Stimulated activated CD4-positive, alpha-beta T cell treated with anti-CD3 and anti-CD28 coated beads, Interleukin-1b, Interleukin-23, amount 100 ng/mL, for 4 hours (primary cell): ENCODE measurements at regions not wholly inside any gene's neighbourhood (a gene's known extent, or its start where the extent isn't known, plus 50 kb on each side); places are given as distances from the start of the nearest gene placed in this dataset.

Experiments
- DNase-seq, 2 donors: peaks; one replicate each; pipeline ENCODE4 v3.0.0-alpha.2; 2020; ENCODE audit warnings: low read depth in 2 of 2

- DNase-seq: no peak
Observed at GRCh38 chr1:98210064-98210463, 289.2 kb upstream of the DPYD start.

GRCh38 chr1:98205291-98206017, 284.6 kb upstream of the DPYD start:
- no peak for DNase-seq

- no peak for DNase-seq
Observed at GRCh38 chr1:98203466-98203865, 282.6 kb upstream of the DPYD start.

GRCh38 chr1:98201666-98202081, 280.8 kb upstream of the DPYD start:
- DNase-seq: no peak

- no peak for DNase-seq
Observed at GRCh38 chr1:98197356-98197755, 276.5 kb upstream of the DPYD start.

- DNase-seq: no peak
Observed at GRCh38 chr1:98196012-98196411, 275.2 kb upstream of the DPYD start.

- DNase-seq: no peak
Observed at GRCh38 chr1:98188774-98189173, 267.9 kb upstream of the DPYD start.

DNA sequence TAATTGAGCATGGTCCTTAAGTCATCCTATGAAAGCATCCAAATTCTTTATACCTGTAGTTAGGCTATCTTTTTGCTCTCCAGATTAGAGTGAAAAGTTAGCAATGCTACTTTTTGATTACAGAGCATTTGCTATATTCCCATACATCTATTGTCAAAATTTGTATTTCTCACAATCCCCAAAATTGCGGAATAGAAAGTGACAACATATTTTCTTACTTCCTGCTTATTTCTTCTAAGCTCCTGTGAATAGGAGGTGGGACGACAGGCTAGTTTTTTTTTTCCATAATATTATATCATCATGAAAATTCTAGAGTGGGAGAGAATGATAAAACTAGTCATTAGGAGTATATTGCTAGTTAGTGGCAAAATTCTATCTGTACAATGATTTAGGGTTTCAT, 264.0 kb upstream of the DPYD start:
- DNase-seq: no peak

DNA sequence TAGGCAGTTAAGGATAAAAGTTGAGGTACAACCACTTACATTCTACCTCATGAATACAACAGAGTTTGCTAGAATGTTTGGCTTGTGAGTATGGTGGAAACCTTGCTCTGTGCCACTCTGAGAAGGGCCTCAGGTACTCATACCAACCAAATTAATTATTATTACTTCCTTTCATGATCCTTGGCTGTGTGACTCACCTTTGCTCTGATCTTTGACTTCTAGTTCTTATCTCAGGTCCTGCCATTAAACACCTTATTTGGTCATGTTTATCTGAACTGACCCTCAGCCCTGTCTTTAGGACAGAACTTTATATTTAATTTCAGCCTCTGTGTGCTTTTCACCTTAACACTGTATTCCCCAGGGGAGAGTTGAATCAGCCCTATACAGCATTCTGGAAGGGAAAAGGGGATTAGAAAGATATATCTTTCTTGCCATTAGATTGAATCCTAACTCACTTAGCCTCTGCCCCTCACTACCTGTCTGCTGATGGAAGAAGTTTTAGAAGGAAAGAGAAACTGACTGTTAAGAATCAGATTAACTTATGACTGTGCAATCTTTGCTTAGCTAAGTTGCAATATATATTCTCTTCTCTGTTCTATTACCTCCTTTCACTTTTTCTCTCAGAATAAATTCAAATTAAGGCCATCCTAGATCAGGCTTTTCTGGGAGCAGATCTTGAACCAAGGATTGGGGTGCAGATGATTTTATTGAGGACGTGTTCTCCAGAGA, 260.4 kb upstream of the DPYD start:
- DNase-seq: no peak

DNA sequence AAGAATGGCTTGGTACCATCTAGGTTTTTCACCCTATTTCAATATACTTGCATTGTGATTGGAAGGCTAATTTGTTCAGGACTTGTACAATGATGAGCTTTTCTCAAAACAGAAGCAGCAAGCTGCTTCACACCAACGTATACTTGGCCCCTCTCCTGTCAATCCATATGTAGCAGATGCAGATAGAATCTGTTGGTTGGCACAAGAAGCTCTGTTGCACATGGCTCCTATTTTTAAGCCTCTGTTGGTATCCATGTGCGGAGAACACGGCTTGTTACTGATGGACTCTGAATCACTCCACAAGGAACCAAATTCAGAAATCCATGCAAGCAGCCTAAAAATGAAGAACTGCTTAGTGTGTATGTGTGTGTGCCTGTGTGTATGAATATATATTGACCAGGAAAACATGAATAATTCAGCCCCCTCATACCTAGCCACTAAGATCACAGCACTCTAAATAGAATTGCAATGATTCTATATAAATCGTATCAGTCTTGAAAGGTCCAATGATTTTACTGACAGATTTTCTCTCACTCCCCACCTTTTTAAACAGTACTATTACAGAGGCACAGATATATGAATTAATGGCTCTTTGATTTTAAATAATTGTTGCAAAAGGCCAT, 258.4 kb upstream of the DPYD start:
- DNase-seq: no peak

- no peak for DNase-seq
Observed at GRCh38 chr1:98177751-98178150, 256.9 kb upstream of the DPYD start.

DNA sequence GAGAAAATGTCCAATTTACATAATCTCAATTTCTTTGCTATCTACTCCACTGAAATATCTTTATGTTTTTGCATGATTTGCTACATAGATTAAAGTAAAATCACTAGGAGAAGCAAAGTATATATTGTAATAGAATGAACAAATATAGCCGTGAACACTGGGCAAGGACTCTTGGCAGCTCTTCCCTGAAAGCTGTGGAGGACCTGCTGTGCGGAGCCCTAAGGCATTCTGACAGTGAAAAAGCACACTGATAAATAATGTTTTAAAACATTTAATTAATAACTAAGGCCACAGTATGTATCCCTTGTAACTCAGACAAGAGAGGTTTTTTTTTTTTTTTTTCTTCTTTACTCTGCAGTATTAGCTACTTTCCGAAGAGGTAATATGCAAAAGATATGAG, 256.1 kb upstream of the DPYD start:
- DNase-seq: no peak

- DNase-seq: no peak
Observed at GRCh38 chr1:98176414-98176813, 255.6 kb upstream of the DPYD start.

GRCh38 chr1:98172578-98172977, 251.7 kb upstream of the DPYD start:
- DNase-seq: no peak

DNA sequence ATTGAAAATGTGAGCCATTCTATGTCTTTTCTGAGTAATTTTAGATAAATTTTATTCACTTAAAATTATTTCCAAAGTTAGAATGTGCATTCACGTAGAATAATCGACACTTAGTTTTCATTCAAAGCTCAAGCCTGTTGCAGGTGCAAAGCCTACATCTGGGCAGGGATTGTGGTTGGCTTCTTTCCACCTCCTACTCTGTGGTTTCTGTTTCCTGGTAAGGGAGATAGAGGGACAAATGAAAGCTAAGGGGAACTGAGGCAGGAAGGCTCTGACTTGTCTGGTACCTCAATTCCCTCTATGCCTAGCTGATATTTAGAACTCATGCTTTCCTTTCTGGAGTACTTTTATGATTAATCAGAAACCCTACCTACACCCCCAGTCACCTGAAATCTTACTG, 251.2 kb upstream of the DPYD start:
- DNase-seq: no peak

DNA sequence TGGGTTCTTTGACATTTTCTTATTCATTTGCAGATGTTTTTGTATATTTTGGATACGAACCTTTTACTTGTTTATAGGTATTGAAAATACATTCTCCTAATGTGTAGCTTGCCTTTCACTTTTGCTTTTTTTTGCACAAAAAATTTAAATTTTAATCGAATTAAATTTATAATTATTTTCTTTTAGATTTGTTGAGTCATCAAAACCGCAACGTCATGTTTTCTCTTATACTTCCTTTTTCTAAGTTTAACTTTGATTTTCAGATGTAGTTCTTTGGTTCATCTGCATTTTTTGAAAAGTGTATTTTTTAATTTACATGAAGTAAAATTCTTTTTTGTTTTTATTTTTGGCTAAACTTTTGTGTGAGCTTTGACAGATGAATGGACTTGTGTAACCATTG, 243.7 kb upstream of the DPYD start:
- DNase-seq: no peak

- DNase-seq: no peak
Observed at GRCh38 chr1:98157524-98158313, 236.9 kb upstream of the DPYD start.

DNA sequence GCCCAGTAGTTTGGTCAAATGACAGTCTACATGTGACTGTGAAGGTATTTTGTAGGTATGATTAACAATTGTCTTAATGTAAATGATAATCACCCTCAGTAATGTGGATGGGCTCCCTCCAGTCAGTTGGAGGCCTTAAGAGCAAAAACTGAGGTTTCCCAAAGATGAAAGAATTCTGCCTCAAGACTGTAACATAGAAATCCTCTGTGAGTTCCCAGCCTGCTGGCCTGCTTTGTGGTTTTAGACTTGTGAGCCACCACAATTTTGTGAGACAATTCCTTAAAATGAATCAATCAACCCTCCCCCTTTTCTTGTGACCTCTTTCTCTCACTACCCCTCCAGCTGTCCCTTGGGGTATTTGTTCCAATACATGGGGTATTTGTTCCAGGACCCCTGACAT, 226.4 kb upstream of the DPYD start:
- DNase-seq: no peak

- no peak for DNase-seq
Observed at GRCh38 chr1:98145655-98146054, 224.8 kb upstream of the DPYD start.

DNA sequence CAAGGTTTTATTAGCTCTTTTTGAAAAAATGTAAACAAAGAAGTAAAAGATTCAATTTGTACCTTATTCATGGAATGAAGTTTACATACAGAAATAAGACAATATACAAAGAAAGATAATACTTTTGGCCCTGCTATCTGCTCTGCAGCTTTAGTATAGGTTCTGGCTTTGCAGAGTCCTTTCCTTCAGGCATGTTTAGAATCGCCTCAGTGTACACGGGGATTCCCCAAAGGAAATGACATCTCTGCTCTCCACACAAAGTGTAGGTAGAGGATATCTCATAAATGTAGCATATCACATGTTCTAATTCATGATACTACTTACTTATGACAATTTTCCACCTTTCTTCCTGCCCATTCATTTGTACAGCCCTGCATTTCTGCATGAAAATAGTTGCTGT, 222.6 kb upstream of the DPYD start:
- no peak for DNase-seq

- no peak for DNase-seq
Observed at GRCh38 chr1:98133131-98133530, 212.3 kb upstream of the DPYD start.

DNA sequence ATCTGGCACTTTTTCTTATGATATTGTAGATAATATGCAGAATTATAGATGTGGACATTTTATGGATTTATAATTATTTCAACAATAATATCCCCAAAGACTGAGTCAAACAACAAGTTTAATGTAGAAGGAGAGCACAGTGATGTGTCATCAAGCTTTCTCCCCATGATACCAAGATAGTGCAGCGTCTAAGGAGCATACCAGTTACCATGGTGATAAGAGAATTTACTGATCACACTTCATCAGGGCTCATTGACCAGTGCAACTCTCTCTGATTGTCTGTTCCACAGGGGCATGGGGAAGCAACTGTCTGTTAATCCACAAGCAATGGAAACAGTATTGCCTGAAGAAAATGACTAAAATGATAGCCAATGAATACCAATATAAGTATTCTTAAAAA, 209.6 kb upstream of the DPYD start:
- DNase-seq: no peak
